Panc1 (cell line): ENCODE measurements at regions not wholly inside any gene's neighbourhood (a gene's known extent, or its start where the extent isn't known, plus 50 kb on each side); places are given as distances from the start of the nearest gene placed in this dataset.

Experiments
- POLR2AphosphoS5 ChIP-seq: IDR thresholded peaks from 2 replicates; pipeline ENCODE4 v1.6.1; 2012; ENCODE audit warnings: mild to moderate bottlenecking, low read depth, low read length, moderate library complexity
- TF ChIP-seq, protein P1 (sequence below): fragments of 450-650 bp; IDR thresholded peaks from 2 replicates; pipeline ENCODE4 v1.5.1; 2017; ENCODE audit warnings: mild to moderate bottlenecking

DNA sequence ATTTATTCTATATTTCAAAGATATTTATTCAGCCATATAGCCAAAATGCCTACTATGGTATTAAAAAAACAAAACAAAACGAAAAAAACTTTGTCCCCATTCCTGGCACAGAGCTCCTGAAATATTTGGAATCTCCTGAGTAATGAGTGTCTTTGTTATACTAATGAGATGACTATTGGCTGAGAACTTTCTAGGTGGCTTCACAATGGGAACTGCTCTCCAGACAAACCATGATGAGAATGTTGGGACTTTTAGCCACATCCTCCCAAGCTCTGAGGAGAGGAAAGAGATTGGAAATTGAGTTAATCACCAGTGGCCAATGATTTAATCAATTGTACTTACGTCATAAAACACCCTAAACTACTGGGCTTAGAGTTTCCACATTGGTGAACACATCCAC, 631.8 kb upstream of the SETBP1 start:
- TF ChIP-seq, protein P1, sequence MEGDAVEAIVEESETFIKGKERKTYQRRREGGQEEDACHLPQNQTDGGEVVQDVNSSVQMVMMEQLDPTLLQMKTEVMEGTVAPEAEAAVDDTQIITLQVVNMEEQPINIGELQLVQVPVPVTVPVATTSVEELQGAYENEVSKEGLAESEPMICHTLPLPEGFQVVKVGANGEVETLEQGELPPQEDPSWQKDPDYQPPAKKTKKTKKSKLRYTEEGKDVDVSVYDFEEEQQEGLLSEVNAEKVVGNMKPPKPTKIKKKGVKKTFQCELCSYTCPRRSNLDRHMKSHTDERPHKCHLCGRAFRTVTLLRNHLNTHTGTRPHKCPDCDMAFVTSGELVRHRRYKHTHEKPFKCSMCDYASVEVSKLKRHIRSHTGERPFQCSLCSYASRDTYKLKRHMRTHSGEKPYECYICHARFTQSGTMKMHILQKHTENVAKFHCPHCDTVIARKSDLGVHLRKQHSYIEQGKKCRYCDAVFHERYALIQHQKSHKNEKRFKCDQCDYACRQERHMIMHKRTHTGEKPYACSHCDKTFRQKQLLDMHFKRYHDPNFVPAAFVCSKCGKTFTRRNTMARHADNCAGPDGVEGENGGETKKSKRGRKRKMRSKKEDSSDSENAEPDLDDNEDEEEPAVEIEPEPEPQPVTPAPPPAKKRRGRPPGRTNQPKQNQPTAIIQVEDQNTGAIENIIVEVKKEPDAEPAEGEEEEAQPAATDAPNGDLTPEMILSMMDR, result no peak
- no peak for TF ChIP-seq POLR2AphosphoS5
